GM12872 (cell line): ENCODE measurements at regions not wholly inside any gene's neighbourhood (a gene's known extent, or its start where the extent isn't known, plus 50 kb on each side); places are given as distances from the start of the nearest gene placed in this dataset.

Source experiments
- CTCF ChIP-seq: IDR thresholded peaks from 3 replicates; pipeline ENCODE4 v1.5.1; 2011; ENCODE audit warnings: low read depth, mild to moderate bottlenecking, low read length, moderate library complexity; ENCODE audit not compliant: insufficient read depth

- no peak for TF ChIP-seq CTCF
These were observed 650.0 kb upstream of the STXBP6 start for GRCh38 chr14:25699981-25700380.

DNA sequence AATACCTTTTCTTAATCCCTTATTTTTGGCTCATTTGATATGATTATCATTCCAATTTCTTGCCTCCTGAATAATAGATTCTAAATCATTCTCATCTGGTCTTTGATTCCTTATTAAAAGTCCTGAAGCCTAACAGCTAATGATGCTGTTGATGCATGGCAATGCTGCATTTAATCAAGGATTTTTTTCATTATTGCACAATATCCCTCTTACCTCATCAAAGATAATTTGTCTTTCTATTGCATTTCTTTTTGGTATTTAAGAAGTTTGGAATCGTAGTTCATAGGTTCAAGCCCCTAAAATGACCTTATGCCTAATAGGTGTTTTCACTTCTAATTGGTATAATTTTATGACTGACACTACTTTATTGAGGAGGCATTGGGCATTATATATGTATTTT lies 648.2 kb upstream of the STXBP6 start:
- no peak for TF ChIP-seq CTCF

DNA sequence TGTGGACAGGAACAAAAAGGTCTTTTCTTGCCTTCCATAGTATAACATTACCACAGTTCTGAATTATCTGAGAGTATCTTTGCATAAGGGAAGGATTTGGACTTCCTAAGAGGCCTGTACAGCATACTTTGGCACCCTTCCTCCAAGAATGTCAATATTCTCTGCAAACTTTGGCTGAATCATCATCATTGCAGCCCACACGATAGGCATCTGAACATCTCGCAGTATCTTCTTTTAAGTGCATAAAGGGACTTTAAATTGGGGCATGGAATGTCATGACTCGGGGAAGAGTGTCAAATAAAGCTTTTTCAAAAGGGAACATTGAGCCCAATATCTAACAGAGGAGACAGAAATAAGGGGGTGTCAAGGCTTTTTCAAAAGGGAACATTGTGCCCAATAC lies 646.2 kb upstream of the STXBP6 start:
- TF ChIP-seq CTCF: no peak

- no peak for TF ChIP-seq CTCF
These were observed 635.1 kb upstream of the STXBP6 start for GRCh38 chr14:25685004-25685403.

GRCh38 chr14:25680934-25681333 lies 631.0 kb upstream of the STXBP6 start:
- no peak for TF ChIP-seq CTCF

- TF ChIP-seq CTCF: no peak
These were observed 627.2 kb upstream of the STXBP6 start for GRCh38 chr14:25677111-25677510.

- TF ChIP-seq CTCF: no peak
These were observed 617.4 kb upstream of the STXBP6 start for GRCh38 chr14:25667387-25667786.

- TF ChIP-seq CTCF: no peak
These were observed 616.9 kb upstream of the STXBP6 start for GRCh38 chr14:25666877-25667276.
